Left ventricle myocardium superior (tissue), 1 donor: ENCODE measurements at regions not wholly inside any gene's neighbourhood (a gene's known extent, or its start where the extent isn't known, plus 50 kb on each side); places are given as distances from the start of the nearest gene placed in this dataset.
"Not testable (repeated sequence)": the region's sequence is repeated elsewhere in the genome, so short reads cannot be mapped to it uniquely, and the experiment has no call there.

Experiments
- ATAC-seq: fragments of 200-7000 bp; cut with Tn5 transposase; one replicate; pipeline ENCODE4 v1.9.1; 2020; ENCODE audit warnings: mild to moderate bottlenecking, moderate library complexity
- DNase-seq: peaks from one replicate; pipeline ENCODE4 v3.0.0-alpha.2; 2020
- intact Hi-C: fragments of 100-400 bp; cut with micrococcal nuclease; formaldehyde crosslinking; loops from one replicate; pipeline ENCODE4 v1.11.0; 2022
- donor health status: DM: no; HTN: yes; CAD: no; lungs with severe emphysema.

- ATAC-seq: no peak
- intact Hi-C loops: no loop called here
- DNase-seq: no peak
These were observed 160.4 kb downstream of the UACA start for GRCh38 chr15:70602834-70603560.

- DNase-seq (no peak), ATAC-seq (no peak)
- intact Hi-C loops: no loop called here
These were observed 161.1 kb downstream of the UACA start for GRCh38 chr15:70602281-70602680.

GRCh38 chr15:70597945-70598344, 165.4 kb downstream of the UACA start:
- DNase-seq: no peak
- no peak for ATAC-seq
- intact Hi-C loops: no loop called here

- ATAC-seq (no peak), DNase-seq (no peak)
- intact Hi-C loops: no loop called here
These were observed 166.2 kb downstream of the UACA start for GRCh38 chr15:70597056-70597603.

DNA sequence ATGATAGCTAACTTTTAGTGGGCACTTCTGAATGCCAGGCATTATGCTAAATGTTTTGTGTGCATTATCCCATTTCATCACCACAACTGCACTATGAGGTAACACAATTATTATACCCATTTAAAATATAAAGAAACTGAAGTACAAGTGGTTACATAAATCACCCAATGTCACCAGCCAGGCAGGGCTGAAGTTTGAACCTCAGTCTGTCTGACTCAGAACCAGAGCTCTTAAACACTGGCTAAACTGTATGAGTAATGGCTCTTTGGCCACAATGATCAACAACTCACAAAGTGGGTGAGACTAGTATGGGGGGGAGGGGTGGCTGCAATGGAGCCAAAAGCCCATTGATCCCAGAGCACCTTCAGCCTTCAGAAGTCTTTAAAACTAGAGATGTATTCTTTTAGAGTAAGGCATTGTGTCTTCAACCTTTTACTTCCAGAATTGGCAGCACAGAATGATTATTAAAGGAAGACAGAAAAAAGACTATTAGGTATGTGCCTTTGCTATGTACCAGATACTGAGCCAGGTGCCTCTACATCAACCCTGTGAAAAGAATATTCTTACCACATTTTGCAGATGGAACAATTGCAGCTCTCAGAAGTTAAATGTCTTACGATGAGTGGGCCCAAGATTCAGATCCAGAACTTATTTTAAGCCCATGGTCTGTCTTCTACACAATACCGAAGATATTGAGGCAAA, 166.9 kb downstream of the UACA start:
- intact Hi-C loops: no loop called here
- ATAC-seq (no peak), DNase-seq (no peak)

- intact Hi-C loops: no loop called here
- no peak for ATAC-seq
- DNase-seq: no peak
These were observed 169.6 kb downstream of the UACA start for GRCh38 chr15:70593795-70594194.

DNA sequence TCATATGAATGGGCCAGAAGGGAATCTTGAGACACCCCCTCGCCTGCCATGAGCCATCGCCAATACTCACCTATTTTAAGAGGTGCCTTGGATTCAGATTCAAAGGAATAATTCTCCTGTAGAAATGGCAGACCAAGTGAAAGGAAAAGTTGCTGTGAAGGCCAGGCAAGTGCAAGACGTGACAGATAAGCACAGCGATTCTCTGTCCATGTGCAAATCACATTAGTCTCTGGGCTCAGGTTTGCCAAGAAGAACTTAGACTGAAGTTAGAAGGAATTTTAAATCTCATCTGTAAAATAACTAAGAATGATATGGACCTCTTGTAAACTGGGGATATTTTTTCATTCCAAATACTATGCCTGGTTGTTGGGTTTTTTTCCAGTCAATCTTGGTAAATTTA, 173.6 kb downstream of the UACA start:
- intact Hi-C loops: no loop called here
- DNase-seq (no peak), ATAC-seq (no peak)

DNA sequence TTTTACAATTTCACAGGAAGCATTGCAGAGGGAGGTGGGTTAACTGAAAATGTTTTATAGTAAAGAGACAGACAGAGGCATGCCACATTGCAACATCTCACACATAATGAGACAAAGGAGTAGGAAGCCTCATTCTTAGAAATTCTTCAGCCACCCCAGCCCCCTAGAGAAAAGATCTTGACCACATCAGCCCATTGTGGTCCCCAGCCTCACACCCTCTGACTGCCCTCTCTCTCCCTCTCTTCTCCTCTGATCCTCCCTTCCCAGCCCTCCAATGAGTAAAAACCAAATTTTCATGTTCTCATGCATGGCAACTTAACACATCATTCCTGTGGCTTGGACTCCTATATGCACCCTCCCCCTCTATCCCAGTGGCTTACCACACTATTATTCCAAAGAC, 174.1 kb downstream of the UACA start:
- DNase-seq: no peak
- intact Hi-C loops: no loop called here
- no peak for ATAC-seq

DNA sequence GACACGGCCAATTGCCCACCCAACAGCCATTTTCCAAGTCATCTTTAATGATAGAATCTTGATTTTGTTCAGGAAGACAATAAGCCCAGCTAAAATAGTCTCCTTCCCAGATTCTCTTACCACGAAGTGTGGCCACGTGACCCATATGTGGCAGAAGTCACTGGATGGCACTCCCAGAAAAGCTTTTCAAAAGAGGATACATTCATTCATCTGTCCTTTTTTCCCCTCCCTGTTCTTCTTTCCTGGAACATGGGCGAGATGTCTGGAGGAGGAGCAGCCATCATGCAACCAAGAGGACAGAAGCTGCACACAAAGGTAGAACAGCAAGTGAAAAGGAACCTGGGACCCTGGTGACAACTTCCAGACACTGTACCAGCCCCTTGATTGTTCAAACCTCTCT, 174.7 kb downstream of the UACA start:
- ATAC-seq (no peak), DNase-seq (no peak)
- intact Hi-C loops: no loop called here

DNA sequence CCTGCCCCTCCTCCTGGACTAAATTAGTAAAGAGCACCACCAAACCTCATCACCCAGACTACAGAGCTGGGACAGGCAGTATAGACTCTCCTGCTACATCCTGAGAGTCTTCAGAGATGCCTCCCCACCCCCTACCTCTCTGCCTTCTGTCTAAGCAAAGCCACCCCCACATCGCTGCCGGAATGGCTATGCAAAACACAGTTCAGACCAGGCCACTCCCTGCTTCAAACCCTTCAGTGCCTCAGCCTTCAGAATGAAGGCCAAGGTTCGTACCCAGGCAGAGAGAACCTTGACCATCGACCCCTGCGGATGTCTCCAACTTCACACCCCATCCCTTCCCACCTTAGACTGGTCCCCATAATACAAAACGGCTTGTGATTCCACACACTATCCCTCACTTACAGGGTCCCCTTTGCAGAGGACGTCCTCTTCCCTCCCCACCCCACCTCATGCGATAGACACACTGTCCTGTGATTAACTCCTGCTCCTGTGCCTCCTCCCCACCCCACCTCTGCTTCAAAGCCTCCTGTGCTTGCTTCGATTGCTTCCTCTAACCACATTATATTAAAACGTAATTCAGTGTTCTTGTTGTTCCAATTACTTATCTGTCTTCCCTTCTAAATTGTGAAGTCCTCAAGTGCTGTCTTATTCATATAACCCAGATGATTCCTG, 175.3 kb downstream of the UACA start:
- DNase-seq: no peak
- no peak for ATAC-seq
- intact Hi-C loops: no loop called here

GRCh38 chr15:70587012-70587634, 176.2 kb downstream of the UACA start:
- DNase-seq, intact Hi-C loops, ATAC-seq: not testable (repeated sequence)

- ATAC-seq (no peak), DNase-seq (no peak)
- intact Hi-C loops: no loop called here
These were observed 177.1 kb downstream of the UACA start for GRCh38 chr15:70586241-70586640.

DNA sequence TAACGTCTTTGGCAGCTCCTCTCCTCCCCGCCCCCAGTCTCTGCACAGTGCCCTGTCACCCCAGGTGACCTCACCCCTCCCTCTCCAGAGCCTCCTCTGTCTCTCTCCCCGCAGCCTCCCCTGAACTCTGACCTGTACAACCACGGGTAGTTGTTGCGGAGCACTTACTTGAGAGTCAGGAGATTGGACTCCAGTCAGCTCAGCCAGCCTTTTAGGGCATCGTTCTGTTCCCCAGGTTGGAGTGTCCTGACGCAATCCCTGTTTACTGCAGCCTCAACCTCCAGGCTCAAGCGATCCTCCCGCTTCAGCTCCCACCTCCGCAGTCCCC, 177.7 kb downstream of the UACA start:
- no peak for DNase-seq
- intact Hi-C loops: no loop called here
- peak; percentile 24 for ATAC-seq

DNA sequence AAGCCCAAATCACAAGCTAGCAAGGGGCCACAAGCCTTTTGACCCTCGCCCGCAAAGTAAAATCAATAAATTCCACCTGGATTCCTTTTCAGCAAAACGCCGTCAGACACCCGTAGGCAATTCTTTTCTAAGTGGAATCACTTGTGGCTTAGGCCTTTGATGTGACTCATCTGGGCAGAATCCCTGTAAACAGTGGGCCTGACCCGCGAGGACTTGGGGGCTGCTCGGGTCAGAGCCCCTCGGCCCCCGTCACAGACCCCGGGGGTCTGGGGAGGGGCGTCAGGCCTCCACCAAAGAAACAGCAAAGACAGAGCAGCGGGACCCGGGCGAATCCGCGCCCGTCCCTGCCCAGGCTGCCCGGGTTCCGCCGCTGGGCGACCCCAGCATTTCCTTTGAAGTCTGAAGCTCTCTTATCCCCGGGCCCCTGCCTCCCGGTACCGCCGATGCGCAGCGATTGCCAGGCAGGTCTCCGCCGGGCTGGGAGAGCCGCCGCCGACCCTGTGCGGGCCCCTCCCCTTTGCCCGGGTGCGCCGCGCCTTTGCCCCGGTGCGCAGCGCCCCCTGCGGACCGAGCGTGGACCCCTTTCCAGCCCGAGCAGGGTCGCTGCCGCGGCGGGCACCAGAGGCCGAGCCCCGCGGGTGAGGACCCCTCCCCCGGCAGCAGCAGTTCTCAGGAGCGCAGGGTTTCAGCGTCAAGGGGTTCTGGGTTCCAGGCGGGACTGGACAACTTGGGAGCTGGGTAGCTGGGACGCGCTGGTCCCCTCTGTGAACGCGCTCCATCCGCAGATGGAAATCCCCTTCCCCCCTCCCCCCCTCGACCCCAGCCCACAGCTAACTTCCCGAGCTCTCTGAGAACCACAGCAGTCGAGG, 178.3 kb downstream of the UACA start:
- intact Hi-C loops: no loop called here
- DNase-seq (peak; percentile 50), ATAC-seq (peak; percentile 72)

- intact Hi-C loops: no loop called here
- DNase-seq: no peak
These were observed 178.9 kb downstream of the UACA start for GRCh38 chr15:70584441-70584837.

GRCh38 chr15:70583006-70583405, 180.4 kb downstream of the UACA start:
- intact Hi-C loops: no loop called here
- no peak for DNase-seq
- ATAC-seq: no peak

More at GRCh38 chr15:70584441-70584837, 178.9 kb downstream of the UACA start:
- no peak for ATAC-seq

- DNase-seq (no peak), ATAC-seq (peak; percentile 63)
- intact Hi-C loops: no loop called here
These were observed 181.0 kb downstream of the UACA start for GRCh38 chr15:70582143-70582945.

GRCh38 chr15:70580958-70581357, 182.4 kb downstream of the UACA start:
- intact Hi-C loops: no loop called here

More at GRCh38 chr15:70580958-70581357, 182.4 kb downstream of the UACA start:
- no peak for DNase-seq
- no peak for ATAC-seq
